Left forelimb (tissue), 1 donor: ENCODE measurements at regions not wholly inside any gene's neighbourhood (a gene's known extent, or its start where the extent isn't known, plus 50 kb on each side); places are given as distances from the start of the nearest gene placed in this dataset.

Source experiments
- DNase-seq: peaks from one replicate; pipeline ENCODE4 v3.0.0-alpha.2; 2018; ENCODE audit warnings: low spot score

GRCh38 chr1:4585705-4586104, 68.7 kb upstream of the AJAP1 start:
- DNase-seq = no peak

DNA sequence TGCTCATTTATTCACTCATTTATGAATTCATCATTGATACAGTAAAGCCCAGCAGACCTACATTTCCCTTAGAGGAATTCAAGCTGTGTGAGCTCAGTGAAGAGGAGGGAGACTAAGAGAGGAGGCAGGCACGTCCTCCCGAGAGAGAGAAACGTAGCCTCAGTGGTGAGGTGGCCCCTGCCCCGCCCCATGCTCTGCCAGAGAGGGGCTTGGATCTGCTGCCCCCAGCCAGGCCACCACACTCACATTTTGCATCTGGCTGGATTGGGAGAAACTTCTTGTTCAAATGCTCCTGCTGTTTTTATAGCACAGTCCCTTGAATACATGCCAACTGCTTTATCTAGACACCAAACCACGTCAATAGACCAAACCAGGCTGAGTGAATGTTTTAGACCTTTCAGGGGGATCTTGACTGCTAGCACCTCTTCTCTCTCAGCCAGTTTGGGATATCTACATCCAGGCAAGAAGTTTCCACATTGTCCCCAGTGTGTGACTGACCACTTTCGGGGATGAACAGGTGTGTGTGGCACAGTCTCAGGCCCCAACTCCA, 67.7 kb upstream of the AJAP1 start:
- DNase-seq = peak; percentile 34

- DNase-seq = peak; percentile 8
These were observed 66.7 kb upstream of the AJAP1 start for GRCh38 chr1:4587721-4588120.

- peak; percentile 26 for DNase-seq
These were observed 63.7 kb upstream of the AJAP1 start for GRCh38 chr1:4590756-4591155.

GRCh38 chr1:4591926-4592325, 62.5 kb upstream of the AJAP1 start:
- DNase-seq = peak; percentile 50

- no peak for DNase-seq
These were observed 61.3 kb upstream of the AJAP1 start for GRCh38 chr1:4593106-4593505.

DNA sequence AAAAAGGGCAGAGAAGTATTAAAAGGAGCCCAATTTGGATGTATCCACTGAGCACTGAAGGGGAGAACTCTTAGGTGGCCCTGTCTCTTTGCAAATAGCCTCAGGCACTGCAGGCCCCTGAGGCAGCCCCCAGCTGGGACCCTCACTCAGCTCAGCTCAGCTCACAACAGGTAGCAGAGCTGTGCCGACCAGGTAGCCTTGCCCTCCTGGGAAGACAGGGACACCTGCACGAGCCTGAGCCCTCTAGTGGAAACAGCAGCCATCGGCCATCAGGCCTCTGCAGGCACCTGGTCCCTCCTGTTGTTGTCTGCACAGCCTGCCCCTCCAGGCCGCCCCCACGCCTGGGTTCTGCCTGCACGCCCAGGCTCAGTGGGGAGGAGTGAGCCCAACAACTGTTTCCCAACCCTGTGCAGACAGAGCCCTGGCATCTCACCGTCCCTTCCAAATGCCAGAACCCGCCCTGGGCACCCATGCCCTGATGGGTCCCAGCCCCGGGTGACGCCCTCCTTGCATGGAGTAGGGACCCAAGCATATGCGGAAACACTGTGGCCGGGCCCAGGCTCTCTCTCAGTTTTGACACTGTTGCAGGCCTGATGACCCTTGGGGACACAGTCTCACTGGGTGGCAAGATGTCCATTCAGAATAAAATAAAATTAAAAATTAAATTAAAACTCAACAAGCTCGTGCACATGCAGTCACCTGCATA, 60.0 kb upstream of the AJAP1 start:
- peak; percentile 62 for DNase-seq

GRCh38 chr1:4595341-4596225, 58.8 kb upstream of the AJAP1 start:
- peak; percentile 48 for DNase-seq

DNA sequence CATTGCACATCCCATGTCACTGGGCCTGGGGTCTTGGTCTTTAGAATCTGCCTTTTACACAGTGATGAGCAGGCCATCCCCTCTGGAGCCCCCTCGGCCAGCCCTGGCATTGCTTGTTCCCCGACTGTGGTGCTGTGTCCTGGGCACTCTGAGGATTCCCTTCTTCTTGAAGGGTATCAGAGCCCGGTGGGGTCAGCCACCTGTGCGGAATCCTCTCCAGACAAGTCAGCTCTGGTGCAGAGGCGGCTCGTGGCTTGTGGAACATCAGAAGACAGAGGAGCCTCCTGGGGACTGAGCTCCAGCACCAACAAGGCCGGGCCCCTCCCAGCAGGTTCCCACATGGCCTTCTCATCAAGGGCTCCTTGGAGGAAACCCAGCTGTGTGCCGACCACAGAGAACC, 57.9 kb upstream of the AJAP1 start:
- DNase-seq = peak; percentile 34

DNA sequence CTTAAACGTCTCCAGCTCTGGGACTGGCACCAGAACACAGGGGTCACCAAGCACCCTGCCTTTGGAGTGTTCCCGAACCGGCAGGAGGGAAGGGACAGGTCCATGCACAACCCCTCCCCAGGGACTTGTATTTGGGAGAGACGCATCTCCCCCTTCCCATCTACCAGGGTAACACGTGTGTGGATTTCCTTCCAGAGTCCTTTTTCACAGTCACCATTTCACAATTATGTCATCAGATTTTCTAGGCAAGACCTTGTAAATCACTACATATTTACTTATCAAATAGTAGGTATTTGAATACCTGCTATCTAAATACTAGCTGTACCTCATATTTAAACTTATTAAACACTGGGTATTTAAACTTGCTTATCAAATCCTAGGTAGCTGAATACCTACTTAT, 57.4 kb upstream of the AJAP1 start:
- peak; percentile 31 for DNase-seq

- peak; percentile 33 for DNase-seq
These were observed 55.8 kb upstream of the AJAP1 start for GRCh38 chr1:4598561-4598960.

- peak; percentile 42 for DNase-seq
These were observed 54.9 kb upstream of the AJAP1 start for GRCh38 chr1:4599521-4599920.

DNA sequence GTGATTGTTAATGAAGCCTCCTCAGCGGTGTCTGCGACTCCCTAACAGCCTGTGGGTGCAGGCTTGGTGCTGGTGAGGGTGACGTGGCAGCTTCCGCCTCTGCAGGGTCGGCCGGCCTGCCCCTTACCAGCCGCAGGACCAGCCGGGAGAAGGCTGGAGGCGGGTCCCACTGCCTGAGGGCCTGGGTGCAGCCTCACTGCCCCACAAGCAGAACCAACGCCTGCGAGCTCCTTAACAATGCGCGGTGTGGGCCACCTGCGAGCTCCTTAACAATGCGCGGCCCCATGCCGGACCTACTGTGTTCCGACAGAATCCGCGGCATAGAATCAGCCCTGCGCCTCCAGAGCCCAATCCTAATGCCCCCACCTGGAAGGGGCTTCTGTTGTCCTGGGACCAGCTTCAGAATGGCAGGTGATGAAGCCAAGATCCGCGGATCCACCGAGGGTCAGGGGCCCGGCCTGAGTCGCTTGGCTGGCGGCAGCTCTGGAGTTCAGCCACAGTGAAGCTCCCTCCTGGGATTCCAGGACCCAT, 54.4 kb upstream of the AJAP1 start:
- DNase-seq = peak; percentile 57

DNA sequence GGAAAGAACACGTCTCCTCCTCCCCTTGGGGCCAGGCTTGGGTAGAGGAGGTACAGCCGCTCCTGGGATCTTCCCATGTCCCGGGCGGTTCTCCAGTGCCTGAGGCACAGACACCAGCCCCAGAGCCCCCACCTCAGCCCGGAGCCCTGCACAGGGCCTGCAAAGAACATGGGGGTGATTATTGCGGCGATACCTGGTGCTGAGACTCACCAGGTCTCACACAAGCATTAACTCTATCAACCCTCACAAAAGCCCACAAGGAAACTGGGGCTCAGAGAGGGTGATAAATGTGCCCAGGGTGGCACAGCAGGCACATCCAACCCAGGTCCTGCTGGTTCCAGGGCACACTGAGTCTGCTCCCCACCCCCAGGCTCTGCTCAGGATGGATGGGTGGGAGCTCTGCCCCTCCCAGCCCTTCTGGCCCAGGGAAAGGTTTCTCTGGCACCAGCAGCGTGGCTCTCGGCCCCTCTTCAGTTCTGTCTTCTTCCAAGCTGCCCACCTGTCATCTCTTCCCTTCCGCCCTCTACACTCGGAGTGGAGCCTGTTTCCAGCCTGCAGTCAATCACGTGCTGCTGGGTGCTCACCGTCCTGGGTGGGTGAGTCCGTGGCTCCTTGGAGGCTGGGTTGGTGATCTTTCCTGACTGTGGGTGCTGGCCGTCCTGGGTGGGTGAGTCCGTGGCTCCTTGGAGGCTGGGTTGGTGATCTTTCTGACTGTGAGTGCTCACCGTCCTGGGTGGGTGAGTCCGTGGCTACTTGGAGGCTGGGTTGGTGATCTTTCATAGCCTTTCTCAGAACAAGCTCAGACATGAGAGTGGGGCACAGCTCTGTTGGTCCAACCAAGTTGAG, 53.6 kb upstream of the AJAP1 start:
- DNase-seq = peak; percentile 37

- peak; percentile 14 for DNase-seq
These were observed 52.5 kb upstream of the AJAP1 start for GRCh38 chr1:4601941-4602340.

- peak; percentile 17 for DNase-seq
These were observed 51.7 kb upstream of the AJAP1 start for GRCh38 chr1:4602462-4603294.

DNA sequence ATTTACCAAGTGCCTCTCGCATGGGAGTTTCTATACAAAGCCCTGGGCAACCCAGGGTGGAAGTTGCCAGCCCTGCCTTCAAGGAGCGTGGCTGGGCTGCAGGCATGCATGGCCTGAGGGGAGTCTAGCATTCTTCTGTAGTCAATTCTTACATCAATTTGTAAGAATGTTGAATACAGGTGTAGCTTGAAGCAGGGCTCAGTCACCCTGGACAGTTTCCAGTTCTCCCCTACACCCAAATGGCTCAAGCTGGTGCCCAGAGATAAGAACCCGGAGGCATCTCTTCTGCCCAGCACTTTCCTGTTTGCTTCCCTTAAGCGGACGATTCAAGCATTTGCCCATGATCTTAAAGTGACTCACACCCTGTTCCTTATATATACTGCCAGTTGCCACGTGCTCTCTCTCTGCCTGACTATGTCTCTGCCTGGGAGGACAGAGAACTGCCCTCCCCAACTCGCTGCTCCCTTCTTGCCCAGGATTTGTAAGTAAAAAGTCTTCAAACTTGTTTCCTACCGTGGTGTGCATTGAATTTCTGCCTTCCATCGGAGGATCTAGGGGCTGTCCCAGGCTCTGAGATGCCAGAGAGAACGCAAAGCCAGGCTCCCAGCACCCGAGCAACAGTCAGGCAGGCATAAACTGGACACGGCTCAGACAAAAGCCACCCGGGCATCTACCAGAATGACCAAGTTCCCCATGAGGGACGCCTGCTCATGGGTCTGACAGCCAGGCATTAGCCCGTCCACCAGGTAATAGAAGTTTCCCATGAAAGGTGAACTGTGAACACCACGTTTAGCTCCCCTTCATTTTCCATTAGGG, 50.9 kb upstream of the AJAP1 start:
- peak; percentile 26 for DNase-seq
